GM12873 (cell line): ENCODE measurements at regions not wholly inside any gene's neighbourhood (a gene's known extent, or its start where the extent isn't known, plus 50 kb on each side); places are given as distances from the start of the nearest gene placed in this dataset.

Source experiments
- TF ChIP-seq, protein P1 (sequence below): IDR thresholded peaks from 2 replicates; pipeline ENCODE4 v1.5.1; 2012; ENCODE audit warnings: low read depth, mild to moderate bottlenecking, moderate library complexity, low read length, control low read depth; ENCODE audit not compliant: insufficient read depth; ENCODE audit errors: missing control alignments

DNA sequence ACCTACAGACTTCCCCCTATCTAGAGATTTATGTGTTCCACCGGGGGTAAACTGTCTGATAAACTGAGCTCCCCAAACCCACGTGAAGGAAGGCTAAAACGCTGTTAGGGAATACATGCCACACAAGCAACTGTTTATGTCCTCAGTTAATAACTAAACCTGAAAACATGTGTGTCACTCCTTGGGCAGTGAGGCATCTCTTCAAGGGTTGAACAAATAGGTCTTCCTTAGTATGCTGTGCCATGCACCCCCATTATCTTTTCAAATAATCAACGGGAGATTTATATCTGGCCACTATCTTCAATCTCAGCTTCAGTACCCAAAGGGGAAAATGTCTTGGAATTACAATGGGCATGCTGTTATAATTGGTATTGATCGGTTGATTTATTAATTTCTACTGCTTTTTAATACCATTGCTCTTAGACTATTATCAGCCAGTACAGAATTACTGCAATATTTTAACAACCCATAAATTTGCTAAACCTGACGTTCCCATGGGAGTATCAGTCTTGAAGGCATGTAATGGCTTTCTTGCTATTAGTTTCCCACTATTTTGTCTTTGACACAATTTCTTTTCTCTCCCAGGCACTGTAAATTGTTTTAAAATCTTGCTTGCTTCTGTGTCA is 279.2 kb upstream of the P2RY1 start:
- TF ChIP-seq, protein P1, sequence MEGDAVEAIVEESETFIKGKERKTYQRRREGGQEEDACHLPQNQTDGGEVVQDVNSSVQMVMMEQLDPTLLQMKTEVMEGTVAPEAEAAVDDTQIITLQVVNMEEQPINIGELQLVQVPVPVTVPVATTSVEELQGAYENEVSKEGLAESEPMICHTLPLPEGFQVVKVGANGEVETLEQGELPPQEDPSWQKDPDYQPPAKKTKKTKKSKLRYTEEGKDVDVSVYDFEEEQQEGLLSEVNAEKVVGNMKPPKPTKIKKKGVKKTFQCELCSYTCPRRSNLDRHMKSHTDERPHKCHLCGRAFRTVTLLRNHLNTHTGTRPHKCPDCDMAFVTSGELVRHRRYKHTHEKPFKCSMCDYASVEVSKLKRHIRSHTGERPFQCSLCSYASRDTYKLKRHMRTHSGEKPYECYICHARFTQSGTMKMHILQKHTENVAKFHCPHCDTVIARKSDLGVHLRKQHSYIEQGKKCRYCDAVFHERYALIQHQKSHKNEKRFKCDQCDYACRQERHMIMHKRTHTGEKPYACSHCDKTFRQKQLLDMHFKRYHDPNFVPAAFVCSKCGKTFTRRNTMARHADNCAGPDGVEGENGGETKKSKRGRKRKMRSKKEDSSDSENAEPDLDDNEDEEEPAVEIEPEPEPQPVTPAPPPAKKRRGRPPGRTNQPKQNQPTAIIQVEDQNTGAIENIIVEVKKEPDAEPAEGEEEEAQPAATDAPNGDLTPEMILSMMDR = no peak

DNA sequence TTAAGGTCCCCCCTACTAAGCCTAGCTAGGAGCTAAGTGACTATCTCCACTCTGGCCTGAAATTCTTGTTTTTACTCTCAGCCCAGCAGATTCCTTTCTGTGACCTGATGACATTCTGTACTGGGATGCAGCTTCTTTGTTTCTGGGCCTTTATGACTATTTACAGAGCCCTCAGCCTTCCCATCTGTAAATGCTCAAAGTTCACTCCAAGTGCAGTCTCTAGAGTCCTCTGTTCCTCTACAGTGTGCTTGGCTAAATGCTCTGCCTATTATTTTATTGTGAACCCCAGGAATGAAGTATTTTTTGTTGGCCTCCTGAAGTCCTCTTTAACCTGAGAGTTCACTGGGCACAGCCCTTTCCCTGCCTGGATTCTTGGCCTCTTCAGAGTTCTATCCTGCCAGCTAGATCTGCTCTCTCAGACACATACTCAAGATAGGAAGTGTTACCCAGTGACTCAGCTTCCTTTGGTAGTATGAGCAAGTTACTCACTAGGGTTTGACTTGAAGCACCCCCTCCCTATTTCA is 278.1 kb upstream of the P2RY1 start:
- TF ChIP-seq, protein P1 = no peak

DNA sequence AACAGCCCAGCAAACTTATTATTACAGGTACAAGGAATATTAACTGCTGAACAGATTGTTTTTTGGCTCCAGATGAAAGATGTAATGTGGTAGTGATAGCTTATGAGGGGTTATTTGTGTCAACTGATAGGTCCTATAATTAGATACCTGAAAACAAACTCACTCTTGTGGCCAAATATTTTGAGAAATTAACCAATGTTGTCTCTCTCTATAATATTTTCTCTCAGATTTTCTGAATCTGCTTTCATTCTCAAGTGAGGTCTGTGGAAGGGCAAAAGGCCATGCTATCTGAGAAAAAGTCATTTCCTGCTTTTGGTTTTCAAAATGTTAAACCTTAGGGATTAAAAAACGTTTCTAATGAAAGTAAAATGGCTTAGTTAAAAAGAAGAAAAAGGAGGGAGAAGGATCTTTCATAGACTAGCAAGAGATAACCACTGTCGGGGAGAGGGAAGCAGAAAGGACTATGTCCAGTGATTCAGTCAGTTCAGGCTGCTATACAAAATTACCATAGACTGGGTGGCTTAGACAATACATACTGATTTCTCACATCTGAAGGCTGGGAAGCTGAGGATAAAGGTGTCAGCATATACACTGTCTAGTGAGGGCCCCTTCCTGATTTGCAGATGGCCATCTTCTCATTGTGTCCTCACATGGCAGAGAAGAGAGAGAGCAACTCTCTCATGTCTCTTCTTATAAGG is 277.5 kb upstream of the P2RY1 start:
- TF ChIP-seq, protein P1 = no peak

DNA sequence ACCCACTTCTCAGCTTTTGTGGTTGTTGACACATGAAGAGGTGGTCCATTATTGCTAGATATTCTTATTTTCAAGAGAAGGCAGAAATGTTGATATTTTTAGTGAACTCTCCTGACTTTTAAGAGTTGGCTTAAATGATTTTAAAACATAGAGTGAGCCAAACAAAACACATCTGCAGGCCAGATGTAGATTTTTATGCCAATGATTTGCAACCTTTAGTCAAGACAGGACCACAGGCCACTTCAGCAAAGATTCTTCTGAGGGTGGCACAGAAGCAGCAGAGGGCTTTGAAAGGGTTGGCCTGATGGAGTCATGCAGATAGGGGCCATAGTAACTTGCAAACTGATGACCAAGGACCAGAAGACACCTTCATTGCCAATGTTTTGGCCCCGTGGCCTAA is 276.5 kb upstream of the P2RY1 start:
- TF ChIP-seq, protein P1 = no peak

DNA sequence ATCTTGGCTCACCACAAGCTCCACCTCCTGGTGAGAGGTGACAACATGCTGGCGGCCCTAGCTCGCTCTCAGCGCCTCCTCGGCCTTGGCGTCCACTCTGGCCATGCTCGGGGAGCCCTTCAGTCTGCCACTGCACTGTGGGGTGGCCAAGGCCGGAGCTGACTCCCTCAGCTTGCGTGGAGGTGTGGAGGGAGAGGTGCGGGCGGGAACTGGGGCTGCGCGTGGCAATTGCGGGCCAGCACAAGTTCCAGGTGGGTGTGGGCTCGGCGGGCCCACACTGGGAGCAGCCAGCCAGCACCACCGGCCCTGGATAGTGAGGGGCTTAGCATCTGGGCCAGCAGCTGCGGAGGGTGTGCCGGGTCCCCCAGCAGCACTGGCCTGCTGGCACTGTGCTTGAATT is 275.7 kb upstream of the P2RY1 start:
- TF ChIP-seq, protein P1 = no peak

DNA sequence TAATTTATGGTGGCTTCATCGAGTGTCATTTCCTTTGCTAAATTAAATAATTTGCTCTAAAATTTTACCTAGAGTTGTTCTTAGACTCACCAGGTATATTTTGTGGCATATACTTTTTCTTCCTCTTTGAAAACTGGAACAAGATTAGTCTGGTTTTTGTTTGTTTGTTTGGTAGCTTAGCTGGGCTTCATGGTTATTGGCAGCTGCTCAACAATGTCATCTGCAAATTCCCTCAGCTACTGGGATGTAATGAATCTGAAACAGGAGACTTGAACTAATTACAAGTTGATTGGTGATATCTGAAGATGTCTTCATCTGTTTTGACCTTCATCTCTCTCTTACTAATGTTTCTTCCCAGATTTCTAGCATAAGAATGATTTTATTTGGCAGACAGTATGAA is 270.5 kb upstream of the P2RY1 start:
- TF ChIP-seq, protein P1 = no peak

DNA sequence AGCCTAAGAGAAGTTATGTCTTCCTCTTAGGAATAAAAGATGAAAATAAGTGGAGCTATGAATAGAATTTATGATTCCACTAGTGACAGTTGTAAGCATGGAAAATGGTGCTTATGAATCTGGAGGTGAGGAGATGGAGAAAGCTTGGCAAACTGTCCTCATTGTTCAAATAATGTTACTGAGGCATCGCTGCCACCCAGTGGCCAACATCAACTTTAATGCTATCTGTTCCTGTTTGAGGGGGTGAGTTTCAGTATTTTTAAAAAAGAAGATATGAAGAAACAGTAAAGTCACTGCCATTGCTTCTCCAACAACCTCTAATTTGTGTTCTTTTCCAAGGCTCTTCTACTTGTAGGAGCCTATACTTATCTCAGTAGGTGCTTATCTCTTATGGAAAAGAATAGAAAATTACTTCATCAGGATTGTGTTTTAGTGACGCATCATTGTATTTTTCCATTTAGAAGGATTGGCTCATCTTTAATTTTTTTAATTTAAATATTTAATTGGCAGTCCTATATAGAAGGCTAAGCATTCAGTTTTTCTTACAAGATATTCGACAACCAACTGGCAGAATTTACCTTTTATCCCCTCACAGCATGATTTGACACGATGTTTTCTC is 260.4 kb upstream of the P2RY1 start:
- TF ChIP-seq, protein P1 = peak; percentile 59
